SKM-1 treated with dmso at 0.1 percent for 144 hours (cell line): ENCODE measurements at regions not wholly inside any gene's neighbourhood (a gene's known extent, or its start where the extent isn't known, plus 50 kb on each side); places are given as distances from the start of the nearest gene placed in this dataset.
"Not testable (repeated sequence)": the region's sequence is repeated elsewhere in the genome, so short reads cannot be mapped to it uniquely, and the experiment has no call there.

Source experiments
- DNase-seq: peaks from one replicate; lab custom pipeline; 2025; ENCODE audit not compliant: unreplicated experiment; lab: John Stamatoyannopoulos, UW

DNA sequence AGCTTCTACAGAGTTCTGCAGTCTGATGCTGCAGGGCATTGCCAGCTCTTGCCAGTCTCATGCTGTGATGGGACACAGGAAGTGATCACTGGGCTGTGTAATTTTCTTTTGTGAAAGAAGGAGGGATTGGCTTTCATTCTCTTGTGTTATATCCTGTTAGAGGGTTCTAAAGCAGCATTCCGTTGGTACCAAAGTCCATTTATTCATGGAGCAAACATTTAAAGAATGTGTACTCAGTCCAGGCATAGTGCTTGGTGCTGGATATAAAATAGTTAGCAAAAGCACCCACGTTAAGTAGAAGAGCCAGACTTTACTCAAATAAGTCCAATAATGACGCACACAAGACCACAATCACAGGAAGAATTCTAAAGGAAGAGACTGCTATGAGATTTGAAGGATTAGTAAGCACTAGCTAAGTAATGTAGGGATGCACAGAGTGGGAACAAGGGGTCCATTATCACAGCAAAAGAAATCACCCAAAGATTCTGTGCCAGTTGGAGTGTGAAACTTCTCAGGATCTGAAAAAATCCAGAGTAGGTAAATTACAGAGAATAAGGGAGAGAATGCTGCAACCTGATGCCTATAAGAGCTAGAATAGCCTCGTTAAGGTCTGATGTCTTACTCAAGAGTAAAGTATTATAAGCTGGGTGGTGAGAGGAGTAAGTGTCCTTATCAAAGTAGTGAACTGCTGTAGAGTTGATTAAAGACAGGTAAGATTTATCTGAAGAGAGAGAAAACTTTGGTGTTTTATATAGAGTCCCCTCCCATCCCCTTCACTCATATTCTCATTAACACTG is 728.3 kb downstream of the METTL15 start:
- DNase-seq = no peak

DNA sequence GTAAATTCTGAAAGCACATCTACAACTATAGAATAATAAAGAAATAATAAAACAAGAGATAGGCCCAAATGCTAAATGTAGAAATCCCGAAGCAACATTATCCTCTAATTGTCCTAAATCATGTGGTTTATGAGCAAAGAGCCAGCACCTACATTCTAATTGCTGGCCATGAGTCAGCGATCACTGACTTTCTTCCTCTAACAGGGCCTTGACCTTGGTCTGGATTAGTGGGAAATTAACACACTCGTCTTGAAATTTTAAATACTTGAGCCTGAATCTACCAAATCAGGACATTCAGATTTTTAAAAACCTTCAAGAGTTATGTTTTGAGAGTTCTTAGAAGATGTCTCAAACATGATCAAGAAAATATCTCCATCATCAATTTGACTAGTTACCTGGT is 727.6 kb downstream of the METTL15 start:
- no peak for DNase-seq

DNA sequence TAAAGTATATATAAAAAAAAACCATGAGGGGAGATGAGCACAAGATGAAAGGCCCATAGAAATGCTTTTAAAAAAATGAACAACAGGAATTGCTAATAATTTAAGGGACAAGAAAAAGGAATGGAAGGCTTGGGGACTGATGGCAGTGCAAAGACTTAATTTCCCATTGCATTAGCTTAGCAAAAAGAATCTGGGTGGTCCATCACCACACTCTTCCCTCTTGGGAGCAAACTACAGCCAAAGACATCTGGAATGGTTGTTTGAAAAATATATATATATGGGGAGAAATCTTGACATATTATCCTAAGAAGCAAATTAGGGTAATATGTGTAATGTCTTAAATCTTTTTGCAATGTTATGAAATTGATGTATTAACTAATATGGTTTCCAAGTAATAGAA is 727.1 kb downstream of the METTL15 start:
- DNase-seq = no peak

DNA sequence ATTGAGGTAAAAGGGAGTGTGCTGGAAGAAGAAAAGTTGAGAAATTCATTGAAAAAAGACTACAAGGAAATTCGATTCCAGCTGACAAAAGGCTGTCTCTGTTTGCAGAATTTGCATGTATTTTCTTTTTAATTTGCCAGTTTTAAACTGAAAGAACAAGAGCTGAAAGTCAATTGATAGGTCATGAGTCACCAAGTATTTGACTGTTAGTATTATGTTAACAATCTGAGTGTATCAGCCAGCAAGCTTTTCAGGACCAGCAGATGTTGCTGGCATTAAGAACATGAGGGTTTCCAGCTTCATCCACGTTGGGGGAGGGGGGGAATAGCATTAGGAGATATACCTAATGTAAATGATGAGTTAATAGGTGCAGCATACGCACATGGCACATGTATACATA is 726.7 kb downstream of the METTL15 start:
- DNase-seq = no peak

DNA sequence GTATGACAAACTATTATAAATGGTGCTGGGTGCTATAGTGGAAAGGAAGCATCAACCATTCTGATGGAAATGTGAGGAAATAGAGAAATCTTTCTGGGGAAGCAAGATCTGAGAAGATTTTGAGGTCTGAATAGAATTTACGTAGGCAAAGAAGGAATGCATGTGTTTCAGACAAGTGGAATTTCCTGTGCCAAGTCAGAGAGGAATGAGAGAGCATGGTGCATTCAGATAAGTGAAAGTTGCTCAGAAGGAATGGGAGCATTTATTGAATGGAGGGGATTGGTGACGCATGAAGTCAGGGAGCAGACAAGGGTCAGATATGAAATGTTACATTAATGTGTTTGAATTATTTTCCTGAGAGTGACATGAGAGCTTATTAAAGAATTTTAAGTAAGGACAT is 725.5 kb downstream of the METTL15 start:
- DNase-seq = no peak

DNA sequence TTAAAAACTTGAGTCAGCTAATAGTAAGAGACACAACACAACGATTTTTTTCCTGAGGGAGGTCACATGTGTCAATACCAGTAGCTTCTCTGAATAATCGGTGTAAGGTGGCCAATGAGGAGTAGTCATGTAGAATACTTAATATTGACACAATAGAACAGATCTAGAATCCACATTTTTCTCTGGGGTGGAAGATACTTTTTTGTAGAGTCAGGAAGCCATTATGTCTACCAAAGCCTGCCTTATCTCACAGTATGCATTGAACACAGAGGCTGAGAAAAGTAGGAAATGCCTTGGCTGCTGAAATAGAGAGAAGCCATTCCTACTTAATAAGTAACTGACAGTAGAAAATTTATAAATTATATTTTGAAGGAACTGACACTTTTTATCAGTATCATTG is 725.0 kb downstream of the METTL15 start:
- no peak for DNase-seq

DNA sequence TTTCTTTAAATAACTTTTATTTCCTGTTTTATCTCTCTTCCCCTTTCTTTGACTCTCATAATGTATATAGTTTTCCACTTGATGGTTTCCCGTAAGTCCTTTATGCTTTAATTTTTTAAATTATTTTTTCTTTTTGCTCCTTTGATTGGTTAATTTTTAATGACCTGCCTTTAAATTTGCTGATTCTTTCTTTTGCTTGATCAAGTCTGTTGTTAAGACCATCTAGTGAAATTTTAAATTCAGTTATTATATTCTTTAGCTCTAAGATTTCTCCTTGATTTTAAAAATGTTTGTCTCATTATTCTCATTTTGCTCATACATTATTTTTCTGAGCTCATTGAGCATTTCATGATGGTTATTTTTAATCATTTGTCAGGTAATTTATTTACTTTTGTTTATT is 718.6 kb downstream of the METTL15 start:
- DNase-seq = no peak

DNA sequence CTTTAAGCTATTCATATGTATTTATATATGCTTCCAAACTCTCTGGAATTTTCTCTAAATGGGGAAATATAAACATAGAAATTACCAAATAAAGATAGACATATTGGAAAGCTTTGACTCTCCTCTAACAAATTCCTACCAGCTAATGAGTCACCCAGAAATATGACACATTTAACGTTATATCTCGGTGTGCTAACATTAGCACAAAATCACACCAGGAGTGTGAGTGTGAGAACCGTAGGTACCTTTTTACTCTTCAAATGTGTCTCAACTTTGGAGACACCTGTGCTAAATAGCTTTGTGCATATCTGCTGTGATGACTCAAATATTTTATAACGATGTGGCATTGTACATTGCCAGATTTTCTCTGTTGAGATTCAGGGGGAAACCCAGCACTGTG is 714.4 kb downstream of the METTL15 start:
- DNase-seq = no peak

DNA sequence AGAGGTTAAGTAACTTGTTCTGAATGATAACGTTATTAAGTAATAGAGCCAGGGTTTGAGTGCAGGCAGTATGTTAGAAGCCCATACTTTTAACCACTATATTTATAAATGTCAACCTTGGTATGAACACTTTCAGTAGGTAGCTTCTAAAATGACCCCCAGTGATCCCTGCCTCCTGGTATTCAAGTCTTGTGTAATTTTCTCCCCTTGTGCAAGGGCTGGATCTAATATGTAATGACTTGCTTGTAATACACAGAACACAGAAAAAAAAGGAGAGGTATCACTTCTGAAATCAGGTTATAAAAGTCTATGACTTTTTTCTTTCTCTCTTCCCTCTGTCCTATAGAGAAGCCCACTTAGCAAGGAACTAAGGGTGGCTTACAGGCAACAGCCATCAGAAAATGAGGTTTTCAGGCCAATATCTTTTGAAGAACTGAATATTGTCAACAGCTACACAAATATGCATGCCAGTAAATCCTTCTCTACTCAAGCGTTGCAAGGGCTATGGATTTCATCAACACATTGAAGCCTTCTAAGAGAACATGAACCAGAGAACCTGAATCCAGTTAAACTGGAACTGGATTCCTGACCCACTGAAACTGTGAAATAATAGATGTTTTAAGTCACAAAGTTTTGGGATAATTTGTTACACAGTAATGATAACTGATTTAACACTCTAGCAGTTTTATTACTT is 712.3 kb downstream of the METTL15 start:
- no peak for DNase-seq

DNA sequence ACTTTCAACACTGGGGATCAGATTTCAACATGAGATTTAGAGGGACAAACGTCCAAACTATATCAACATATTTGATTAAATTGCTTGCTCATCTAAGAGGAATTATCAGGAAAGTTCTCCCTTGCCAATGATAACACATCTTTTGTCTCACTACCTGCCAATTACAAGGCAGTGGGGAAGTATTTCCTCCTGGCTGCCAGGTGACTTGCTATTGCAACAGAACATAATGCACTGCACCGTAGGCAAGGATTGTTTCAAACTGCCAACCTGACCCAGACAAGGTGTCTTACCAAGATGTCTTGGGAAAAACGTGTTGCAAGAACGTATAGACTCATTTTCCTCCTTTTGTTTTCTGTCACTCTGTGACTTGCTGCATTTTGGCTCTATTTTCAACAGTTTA is 711.6 kb downstream of the METTL15 start:
- DNase-seq = no peak

DNA sequence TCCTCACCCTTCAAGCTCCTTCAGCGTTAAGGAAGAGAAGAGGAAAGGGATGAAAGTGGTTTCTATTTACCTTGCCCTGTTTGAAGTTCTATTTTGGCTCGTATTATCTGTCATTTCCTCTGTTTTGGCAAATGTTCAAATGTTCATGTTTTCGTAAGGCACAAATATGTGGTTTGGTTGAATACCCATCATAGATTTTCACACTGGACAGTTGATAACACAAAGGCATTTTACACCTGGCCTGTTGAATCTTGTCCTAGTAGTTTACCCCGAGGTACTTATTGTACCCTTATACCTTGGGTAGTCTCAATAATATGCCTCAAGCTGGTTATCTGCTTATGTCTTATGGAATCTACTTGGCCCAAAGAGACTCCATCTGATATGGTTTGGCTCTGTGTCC is 706.9 kb downstream of the METTL15 start:
- no peak for DNase-seq

DNA sequence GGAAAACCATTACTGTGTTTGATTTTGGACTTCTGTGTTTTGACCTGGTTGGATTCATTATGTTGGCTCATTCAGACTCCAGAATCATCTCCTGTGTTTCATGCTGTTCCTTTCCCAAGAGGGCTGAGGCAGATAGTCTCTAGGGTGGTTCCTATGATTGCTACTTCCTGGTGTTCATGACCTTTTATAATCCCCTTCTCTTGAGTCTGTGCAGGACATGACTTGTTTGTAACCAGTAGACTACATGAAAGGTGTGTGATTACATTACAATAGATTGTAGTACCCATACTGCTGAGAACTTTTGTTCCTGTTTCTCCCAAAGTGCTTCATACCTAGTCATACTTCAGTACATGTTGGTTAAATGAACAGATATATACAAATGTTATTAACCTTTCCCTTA is 700.6 kb downstream of the METTL15 start:
- DNase-seq = no peak

DNA sequence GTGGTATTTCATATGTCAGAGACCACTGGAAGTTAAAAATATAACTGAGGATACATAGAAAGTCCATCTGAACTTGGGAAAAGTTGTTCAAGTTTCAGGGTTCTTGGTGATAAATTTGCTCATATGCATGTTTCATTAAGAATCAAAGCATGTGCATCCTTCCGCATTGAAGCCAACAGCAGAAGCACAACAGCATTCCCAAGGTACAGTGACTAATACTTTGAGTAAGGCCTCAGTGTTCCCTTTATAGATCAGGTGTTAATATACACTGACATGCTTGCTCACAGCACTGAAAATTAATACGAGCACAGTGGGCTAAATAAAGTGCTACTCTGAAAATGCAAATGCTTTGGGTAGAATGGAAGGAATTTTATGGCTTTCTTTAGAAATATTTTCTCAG is 691.1 kb downstream of the METTL15 start:
- DNase-seq = no peak

DNA sequence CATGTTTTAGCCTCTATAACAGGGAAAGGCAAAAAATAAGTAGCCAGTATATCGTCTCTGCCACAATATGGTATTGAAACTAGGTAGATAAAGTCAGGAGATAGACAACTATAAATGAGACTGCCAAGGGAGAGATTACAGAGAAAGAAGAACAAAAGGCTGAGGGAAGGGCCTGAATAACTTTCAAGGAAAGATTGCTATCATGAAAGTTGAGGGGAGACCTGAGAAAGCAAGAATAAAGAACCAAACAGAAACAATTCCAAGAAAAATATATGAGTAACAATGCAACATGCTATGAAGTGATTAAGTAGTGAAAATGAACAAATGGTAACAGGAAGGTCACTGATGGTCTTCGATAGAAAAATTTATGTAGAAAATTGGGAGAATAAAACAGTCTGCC is 690.1 kb downstream of the METTL15 start:
- no peak for DNase-seq

DNA sequence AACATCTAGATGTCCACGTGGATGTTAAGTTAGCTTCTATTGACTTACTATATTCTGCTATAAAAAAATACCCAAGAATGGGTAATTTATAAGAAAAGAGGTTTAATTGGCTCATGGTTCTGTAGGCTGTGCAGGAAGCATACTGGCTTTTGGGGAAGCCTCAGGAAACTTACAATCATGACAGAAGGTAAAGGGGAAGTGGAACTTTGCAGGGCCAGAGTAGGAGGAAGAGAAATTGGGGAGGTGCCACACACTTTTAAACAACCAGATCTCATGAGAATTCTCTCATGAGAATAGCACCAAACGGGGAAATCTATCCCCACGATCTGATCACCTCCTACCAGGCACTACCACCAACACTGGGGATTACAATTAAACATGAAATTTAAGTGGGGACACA is 689.3 kb downstream of the METTL15 start:
- no peak for DNase-seq

DNA sequence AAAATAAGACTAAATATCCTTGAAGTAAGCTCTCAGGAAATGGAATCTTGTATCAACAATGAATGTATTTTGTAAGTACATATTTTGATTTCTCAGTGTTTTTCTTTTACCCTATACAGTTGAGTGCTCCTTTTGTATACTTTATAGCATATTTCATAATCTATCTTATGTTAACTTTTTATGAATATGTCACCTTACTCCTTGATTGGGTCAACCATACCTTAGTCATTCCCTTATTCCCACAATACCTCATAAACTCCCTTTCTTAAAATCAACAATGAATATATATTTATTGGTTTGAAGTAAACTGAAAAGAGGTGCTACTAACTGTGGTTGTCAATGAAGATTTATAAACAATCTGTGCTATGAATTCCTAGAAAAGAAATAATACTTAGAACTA is 686.2 kb downstream of the METTL15 start:
- DNase-seq = no peak

DNA sequence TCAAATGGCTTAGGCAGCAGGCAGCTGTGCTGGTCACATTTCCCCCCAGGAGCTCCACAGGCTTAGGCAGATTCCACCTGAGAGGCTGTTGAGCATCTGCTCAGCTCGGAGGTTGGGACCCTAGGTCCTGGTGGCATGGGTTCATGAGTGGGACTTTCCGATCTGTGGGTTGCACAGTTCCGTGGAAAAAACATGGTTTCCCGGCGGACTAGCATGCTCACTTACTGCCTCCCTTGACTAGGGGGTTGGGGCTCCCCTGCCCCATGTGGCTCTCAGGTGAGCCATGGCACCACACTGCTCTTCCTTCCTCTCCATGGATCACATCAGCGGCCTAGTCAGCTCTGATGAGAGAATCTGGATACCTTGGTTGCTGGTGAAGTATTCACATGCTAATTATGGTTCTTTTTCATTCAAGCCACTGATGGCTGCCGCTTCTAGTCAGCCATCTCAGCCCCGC is 685.1 kb downstream of the METTL15 start:
- DNase-seq = no peak

DNA sequence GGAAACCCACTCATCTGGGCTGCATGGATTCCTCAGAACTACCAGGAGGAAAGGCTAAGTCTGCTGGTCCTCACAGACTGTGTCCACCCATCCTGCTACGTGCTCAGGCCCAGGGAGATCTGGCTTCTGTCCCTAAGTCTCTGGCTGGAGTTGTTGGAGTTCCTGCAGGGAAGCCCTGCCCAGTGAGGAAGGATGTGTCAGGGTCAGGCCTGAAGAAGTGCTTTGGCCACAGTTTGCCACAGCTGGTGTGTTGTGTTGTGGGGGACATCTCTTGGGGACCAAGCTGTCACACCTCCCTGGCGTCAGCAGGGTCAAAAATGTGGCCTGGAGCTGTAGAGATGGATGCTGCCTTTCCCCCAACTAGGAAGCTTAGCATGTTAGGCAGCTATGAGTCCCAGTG is 684.7 kb downstream of the METTL15 start:
- DNase-seq = no peak

DNA sequence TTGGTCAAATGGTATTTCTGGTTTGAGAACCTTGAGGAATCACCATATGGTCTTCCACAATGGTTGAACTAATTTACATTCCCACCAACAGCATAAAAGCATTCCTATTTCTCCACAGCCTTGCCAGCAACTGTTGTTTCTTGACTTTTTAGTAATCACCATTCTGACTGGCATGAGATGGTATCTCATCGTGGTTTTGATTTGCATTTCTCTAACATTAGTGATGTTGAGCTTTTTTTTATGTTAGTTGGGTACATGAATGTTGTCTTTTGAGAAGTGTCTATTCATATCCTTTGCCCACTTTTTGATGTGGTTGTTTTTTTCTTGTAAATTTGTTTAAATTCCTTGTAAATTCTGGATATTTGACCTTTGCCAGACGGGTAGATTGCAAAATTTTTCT is 679.7 kb downstream of the METTL15 start:
- not testable (repeated sequence) for DNase-seq

DNA sequence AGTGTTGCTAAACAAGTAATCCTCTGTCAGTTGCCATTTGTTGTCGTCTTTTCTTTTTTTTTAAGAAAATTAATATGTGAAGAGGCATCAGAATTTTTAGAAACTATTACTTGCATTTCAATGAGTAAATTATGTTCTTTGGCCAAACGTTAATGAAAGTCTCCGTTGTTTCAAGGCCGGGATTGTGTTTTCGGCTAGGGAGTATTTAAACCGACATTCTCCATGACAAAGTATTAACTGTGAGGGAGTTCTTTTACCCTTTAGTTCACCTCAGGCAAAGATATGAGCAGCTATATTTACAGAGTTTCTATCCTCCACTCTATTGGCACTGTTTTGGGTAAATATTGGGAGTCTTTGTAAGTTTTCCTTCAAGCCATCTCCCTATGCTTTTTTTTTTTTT is 668.9 kb downstream of the METTL15 start:
- no peak for DNase-seq

DNA sequence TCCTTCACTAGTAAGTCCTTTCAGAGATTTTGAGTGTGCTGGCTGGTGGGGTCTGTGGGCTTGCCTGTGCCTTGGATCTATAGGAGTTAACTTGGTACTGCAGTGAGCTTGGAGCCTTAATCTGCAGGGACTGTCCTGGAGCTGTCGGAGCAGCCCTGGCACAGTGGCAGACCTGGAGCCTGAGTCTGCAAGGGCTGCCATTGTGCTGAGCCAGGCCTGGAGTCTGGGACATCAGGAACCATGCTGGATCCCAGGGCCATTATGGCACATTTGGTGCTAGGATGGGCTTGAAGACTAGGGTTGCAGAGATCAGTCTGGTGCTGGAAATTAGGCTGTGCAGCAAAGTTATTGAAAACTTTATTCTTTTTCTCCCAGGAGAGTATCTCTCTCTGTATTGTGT is 665.4 kb downstream of the METTL15 start:
- no peak for DNase-seq

DNA sequence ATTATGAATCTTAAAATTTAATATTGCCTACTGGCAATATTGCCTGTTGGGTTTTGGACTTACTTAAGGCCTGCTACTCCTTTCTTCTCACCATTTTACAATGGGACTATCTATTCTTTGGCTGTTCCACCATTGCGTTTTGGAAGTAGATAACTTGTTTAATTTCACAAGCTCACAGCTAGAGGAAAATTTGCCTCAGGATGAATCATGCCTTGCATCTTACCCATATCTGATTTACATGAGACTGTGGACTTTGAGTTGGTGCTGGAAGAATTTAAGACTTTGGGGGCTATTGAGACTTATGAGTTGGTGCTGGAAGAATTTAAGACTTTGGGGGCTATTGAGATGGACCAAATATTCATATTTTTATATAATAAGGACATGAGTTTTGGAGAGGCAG is 662.6 kb downstream of the METTL15 start:
- DNase-seq = no peak

DNA sequence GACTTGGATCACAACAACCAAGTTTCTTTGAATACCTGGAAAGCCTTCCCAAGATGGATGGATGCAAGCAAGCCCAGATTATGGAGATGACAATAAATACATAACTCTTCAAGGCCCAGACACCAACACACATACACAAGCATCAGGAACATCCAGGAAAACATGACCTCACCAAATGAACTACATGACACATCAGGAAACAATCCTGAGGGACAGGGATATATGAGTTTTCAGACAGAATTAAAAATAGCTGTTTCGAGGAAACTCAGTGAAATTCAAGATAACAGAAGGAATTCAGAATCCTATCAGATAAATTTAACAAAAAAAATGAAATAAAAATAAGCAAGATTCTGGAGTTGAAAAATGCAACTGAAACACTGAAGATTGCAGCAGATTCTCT is 659.4 kb downstream of the METTL15 start:
- no peak for DNase-seq
